ENCODE measurements at regions not wholly inside any gene's neighbourhood (a gene's known extent, or its start where the extent isn't known, plus 50 kb on each side); places are given as distances from the start of the nearest gene placed in this dataset.

- no peak for ATAC-seq
- POLR2A ChIA-PET, result no interaction called here
- no peak for DNase-seq (ENCODE audit: low spot score)
- no peak overlapping the region for H3K4me3 Mint-ChIP-seq
- no peak overlapping the region for H3K27ac Mint-ChIP-seq
- H3K9me3 Mint-ChIP-seq, result no peaks in the 10 kb centered on the region
- H3K27me3 Mint-ChIP-seq (ENCODE audit: low read depth), result no peaks in the 10 kb centered on the region; the same call in 1 of the 2 replicates
- no peaks in the 10 kb centered on the region for H3K36me3 Mint-ChIP-seq
- TF ChIP-seq GTF2I (CRISPR knock-in tag; conservative IDR thresholded peaks at IDR 0.05) (no peak), TP53 (CRISPR knock-in tag; IDR thresholded peaks at IDR 0.05) (no peak), SP1 (CRISPR knock-in tag; conservative IDR thresholded peaks at IDR 0.05) (no peak), FOXK1 (CRISPR knock-in tag; IDR thresholded peaks at IDR 0.05) (no peak), ATF3 (CRISPR knock-in tag; conservative IDR thresholded peaks at IDR 0.05) (no peak)
- CTCF ChIA-PET, result interaction anchor here (0.6 kb wide), 1 partner anchor 29 kb away, joined by 5 read pairs; no protein-coding TSS in a partner anchor
- no peaks in the 10 kb centered on the region for H3K4me1 Mint-ChIP-seq
Measured at GRCh38 chr11:107263844-107264563, 193.6 kb downstream of the CWF19L2 start.

GRCh38 chr11:107259811-107260221 is 197.8 kb downstream of the CWF19L2 start:
- Mint-ChIP-seq H3K4me3 (no peak overlapping the region), H3K27ac (no peak overlapping the region), H3K27me3 (ENCODE audit: low read depth) (no peaks in the 10 kb centered on the region; the same call in 1 of the 2 replicates), H3K4me1 (peaks cover 5% of the 10 kb centered on the region), H3K9me3 (peaks cover 5% of the 10 kb centered on the region; the same call in 1 of the 2 replicates), H3K36me3 (no peaks in the 10 kb centered on the region)
- ChIA-PET POLR2A (no interaction called here), CTCF (no interaction called here)
- ATAC-seq, result no peak
- DNase-seq (ENCODE audit: low spot score), result no peak
- no peak for TF ChIP-seq RORB (CRISPR knock-in tag; IDR thresholded peaks at IDR 0.05)
- no peak for TF ChIP-seq ZBTB43 (CRISPR knock-in tag; IDR thresholded peaks at IDR 0.05)
- TF ChIP-seq ZNF512 (CRISPR knock-in tag; IDR thresholded peaks at IDR 0.05; ENCODE audit: borderline replicate concordance), result no peak
- TF ChIP-seq ZNF219 (CRISPR knock-in tag; IDR thresholded peaks at IDR 0.05; ENCODE audit: borderline replicate concordance), result no peak
- no peak for TF ChIP-seq ATF3 (CRISPR knock-in tag; conservative IDR thresholded peaks at IDR 0.05)
- no peak for TF ChIP-seq TEAD1 (CRISPR knock-in tag; IDR thresholded peaks at IDR 0.05)
- TF ChIP-seq ATF2 (CRISPR knock-in tag; IDR thresholded peaks at IDR 0.05; ENCODE audit: borderline replicate concordance, low read depth), result no peak
- TF ChIP-seq ZNF396 (CRISPR knock-in tag; IDR thresholded peaks at IDR 0.05; ENCODE audit: borderline replicate concordance), result no peak
- no peak for TF ChIP-seq NFATC4 (CRISPR knock-in tag; IDR thresholded peaks at IDR 0.05)
- no peak for TF ChIP-seq AR (CRISPR knock-in tag; IDR thresholded peaks at IDR 0.05)
- no peak for TF ChIP-seq MAX (CRISPR knock-in tag; IDR thresholded peaks at IDR 0.05)
- no peak for TF ChIP-seq ZNF281 (CRISPR knock-in tag; IDR thresholded peaks at IDR 0.05)

Data from WTC11 (cell line).